ENCODE measurements at regions not wholly inside any gene's neighbourhood (a gene's known extent, or its start where the extent isn't known, plus 50 kb on each side); places are given as distances from the start of the nearest gene placed in this dataset.
"Not testable (repeated sequence)": the region's sequence is repeated elsewhere in the genome, so short reads cannot be mapped to it uniquely, and the experiment has no call there.

DNA sequence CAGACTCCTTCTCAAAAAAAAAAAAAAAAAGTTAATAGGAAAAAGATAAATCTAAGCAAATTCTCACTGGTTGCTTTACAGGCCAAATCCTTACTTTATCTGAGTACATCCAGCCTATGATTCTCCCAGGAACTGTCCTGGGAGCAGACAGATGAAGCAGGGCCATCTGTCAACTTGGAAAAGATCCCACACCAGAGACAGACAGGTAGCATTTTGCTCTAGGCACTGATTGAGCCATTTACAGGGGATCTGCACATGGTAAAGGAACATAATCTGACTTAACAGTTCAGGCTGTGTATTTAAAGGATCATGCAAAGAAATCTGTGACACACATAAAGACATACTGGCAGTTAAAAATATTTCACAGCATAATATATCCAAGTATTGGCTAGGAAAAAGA lies 1006.5 kb downstream of the TBL1XR1 start:
- no peak for DNase-seq (ENCODE audit: low read depth)

DNA sequence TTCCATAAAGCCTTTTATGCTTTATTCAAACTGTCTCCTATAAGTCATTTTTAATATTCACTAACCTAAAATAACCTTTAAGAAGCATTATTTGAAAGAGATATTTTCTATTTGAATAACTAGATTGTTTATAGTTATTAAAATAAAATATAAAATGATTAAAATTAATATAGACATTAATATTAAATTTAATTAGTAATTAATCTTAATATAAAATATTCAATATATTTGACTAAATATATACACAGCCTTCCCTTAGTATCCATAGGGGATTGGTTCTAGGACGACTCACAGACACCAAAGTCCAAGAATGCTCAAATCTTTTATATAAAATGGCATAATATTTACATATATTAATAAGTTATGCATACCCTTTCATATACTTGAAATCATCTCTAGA lies 1014.1 kb downstream of the TBL1XR1 start:
- DNase-seq (ENCODE audit: low read depth) = no peak

DNA sequence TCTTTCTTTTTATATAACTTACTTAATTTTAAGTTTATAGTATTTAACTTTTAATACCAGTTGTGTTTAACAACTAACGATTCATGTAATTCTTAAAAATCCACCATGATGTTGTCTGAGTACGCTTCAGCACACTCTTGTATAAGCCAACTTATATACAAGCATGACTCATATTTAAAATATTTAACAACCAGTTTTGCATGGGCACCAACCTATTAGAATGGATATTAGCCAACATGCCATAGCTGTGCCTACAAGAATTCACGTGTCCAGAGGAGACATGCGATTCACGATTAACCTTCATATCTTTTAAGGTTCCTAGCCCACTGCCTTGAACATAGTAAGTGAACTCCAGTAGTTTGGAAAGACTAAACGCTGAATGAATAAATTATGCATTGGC lies 1023.2 kb downstream of the TBL1XR1 start:
- no peak for DNase-seq (ENCODE audit: low read depth)

DNA sequence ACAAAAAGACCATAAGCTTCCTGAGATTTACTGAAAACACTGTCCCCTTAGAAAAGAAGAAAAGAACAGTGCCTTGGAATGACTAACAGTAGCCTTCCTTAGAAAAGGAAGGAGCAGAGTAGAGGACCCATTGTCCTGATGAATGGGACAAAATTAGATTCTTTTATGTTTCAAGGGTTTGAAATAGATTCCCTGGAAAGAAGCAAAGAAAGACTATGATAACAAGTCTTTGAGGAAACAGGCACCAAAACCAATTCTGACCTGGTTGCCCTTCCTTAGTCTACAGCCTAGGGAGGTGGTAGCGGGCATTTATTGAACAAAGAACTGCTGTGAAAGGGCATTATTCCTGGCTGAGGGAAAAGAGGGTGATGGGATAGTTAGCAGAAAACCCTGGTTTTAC lies 1024.8 kb downstream of the TBL1XR1 start:
- DNase-seq (ENCODE audit: low read depth) = no peak

DNA sequence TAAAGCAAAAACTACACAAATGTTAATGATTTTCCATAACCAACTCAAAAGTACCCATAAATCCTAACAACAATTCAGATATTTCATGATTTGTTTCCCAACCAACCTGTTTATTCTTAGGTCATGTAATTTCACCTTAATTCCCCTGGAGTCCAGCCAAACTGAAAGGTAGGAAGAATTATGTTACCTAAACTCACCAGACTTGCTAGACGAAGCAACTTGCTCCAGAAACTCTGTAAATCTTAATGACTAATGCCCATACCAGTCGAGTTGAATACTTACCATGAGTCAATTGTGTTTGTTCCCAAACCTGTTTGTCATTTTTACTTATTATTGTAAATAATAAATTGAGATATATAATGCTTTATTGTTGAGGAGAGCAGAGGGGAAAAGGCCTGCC lies 1030.0 kb downstream of the TBL1XR1 start:
- no peak for DNase-seq (ENCODE audit: low read depth)

DNA sequence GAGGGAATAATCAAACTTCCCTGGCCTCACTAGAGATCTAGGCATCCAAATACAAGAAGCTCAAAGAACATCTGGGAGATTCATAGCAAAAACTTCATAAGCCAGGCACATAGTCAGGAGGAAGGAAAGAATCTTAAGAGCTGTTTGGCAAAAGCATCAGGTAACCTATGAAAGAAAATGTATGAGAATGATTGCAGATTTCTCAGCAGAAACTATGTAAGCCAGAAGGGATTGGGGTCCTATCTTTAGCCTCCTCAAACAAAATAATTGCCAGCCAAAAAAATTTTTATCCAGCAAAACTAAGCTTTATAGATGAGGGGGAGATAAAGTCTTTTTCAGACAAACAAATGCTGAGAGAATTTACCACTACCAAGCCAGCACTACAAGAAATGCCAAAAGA lies 1036.3 kb downstream of the TBL1XR1 start:
- DNase-seq (ENCODE audit: low read depth) = no peak

DNA sequence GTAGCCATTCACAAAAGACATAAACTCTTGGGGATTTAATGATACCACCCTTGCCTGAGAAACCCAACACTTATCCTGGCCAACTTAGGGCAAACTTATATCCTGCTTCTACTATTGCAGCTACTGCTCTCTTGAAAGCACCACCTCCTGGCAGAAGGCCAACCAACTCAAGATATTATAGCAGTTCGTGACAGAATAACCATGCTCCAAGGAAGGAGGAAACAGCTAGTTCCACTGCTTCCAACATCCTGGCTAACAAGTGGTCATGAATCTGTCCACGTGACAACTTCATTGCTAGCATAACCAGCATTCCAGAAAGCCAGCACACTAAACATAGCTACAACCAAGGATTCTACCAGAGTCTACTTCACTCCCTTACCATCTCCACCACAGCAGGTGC lies 1037.5 kb downstream of the TBL1XR1 start:
- no peak for DNase-seq (ENCODE audit: low read depth)

DNA sequence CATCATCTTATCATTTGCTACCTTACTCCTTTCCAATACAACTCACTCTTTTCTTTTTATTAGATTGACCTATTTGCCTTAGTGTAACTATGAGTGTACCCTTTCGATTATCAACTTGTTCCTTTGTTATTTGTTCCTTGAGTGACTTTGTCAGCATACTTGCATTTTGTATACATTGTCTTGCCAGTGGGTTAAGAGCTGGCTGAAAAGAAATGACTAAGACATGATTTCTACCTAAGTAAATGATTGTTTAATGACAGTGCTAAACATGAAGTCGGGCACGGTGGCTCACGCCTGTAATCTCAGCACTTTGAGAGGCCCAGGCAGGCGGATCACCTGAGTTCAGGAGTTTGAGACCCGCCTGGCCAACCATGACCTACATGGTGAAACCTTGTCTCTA lies 1042.3 kb downstream of the TBL1XR1 start:
- DNase-seq (ENCODE audit: low read depth) = no peak

DNA sequence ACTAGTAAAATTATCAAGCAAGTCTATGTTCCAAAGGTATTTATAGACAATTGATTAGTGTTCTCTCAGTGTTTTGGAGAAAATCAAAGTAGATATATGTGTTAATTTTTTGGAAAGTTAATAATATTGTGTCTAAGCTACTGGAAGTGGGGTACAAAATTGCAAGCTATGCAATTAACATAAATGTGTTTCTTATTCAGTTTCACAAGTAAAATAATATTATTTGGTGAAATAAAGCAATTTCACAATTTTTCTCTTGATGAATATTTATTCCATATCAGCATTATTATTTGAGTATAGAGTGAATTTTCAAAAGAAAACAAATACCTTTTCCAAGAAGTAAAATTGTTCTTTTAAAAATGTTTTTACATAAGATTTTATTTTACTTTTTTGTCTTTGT lies 1047.7 kb downstream of the TBL1XR1 start:
- DNase-seq (ENCODE audit: low read depth) = no peak

DNA sequence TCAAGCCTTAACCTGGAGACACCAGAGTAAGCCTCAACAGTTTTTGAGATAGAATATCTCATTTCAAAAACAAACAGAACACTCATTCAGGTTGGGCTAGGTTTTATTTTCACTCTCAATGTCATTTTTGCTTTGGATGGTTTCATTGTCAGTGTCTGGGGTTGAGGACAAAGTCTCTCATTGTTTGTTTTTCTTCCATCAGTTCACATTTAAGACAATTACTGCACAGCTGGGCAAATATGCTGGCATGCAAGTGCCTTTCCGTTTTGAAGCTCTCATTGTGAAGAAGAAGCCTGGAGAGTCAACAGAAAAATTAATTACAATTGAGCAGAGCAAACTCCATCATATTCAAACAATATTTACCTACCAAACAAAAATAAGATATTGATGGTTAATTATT lies 1050.0 kb downstream of the TBL1XR1 start:
- DNase-seq (ENCODE audit: low read depth) = no peak

DNA sequence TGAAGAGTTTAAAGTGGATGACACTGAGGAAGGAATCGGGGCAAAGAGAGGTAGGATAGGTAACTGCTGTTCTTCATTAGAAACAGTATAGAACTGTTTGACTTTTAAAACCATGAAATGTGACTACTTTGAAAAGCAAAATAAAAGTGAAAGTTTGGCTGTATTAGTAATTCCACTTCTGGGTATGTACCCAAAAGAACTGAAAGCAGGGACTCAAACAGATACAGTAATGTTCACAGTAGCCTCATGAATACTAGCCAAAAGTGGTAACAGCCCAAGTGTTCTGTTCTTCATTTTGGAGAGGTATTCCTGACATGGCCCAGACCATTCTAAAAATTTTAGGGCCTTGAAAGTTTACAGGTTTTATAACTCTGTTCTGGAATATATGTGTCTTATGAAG lies 1055.4 kb downstream of the TBL1XR1 start:
- no peak for DNase-seq (ENCODE audit: low read depth)

DNA sequence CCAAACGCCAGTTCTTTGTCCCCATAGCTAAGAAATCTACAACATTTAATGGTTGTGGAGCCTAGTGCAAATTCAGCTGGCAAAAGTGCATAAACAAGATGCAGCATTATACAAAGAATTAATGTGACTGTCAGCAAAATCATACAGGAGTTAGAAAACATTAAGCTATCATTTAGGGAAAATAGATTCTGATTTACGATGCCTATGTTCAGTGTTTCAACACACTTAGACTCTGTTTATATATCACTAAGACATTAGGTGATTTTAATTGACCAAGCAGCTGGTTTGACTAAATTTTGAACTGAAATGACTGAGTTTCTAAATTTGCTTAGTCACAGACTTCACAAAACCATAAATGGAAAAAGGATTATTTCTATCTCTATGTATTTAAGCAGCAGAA lies 1076.8 kb downstream of the TBL1XR1 start:
- no peak for DNase-seq (ENCODE audit: low read depth)

DNA sequence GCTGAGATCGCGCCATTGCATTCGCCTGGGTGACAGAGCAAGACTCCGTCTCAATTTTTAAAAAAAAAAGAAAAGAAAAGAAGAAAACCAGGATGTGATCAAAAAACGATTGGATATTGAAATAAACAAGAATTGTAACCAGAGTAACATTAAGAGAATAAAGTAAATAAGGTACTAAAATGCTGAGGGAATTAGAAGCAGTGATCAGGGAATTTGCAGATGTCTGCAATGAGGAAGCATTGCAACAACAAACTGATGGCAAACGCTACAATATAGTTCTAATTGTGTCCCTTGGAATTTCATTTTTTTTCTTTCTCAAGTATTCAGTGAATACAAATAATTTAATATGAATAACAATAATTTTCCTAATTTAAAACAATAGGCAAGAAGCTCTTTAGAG lies 1077.5 kb downstream of the TBL1XR1 start:
- no peak for DNase-seq (ENCODE audit: low read depth)

DNA sequence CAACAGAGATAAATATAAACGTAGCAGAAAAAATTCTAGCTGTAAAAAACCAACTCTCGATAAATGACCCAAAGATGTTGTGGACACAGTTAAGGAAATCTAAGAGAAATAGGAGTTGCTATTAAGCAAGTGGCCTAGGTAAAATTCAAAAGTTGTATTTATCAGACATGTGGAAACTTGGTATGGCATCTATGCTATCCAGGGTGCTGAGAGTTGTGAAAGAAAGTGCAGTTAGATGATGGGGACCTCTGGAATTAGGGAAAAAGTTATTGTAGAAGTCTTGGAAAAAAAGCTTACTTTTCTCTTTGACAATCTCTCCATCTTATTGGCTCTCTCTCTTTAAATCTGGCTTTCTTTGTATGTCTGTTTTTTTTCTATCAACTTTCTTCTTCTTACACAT lies 1090.9 kb downstream of the TBL1XR1 start:
- DNase-seq (ENCODE audit: low read depth) = no peak

DNA sequence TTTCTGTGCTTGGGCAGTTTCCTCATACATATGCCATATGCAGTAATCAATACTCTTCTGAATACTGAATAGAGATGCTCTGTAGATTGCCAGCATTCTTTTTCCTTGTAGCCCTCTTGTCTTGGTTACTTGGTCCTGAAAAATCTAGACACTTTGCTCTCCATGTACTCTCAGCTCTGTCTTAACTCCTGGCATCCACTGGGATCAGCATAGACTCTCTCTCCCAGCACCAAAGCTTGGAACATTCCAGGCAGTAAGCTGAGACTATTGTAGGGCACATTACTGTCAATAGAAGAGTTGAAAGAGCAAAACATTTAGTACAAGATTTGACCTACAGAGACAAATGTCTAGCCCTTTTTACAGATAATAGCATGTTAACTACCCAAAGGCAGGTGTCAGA lies 1100.3 kb downstream of the TBL1XR1 start:
- no peak for DNase-seq (ENCODE audit: low read depth)

DNA sequence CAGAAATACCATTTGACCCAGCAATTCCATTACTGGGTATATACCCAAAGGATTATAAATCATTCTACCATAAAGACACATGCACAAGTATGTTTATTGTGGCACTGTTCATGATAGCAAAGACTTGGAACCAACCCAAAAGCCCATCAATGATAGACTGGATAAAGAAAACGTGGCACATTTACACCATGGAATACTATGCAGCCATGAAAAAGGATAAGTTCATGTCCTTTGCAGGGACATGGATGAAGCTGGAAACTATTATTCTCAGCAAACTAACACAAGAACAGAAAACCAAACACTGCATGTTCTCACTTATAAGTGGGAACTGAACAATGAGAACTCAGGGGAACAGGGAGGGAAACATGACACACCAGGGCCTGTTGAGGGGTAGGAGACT lies 1103.4 kb downstream of the TBL1XR1 start:
- not testable (repeated sequence) for DNase-seq (ENCODE audit: low read depth)

DNA sequence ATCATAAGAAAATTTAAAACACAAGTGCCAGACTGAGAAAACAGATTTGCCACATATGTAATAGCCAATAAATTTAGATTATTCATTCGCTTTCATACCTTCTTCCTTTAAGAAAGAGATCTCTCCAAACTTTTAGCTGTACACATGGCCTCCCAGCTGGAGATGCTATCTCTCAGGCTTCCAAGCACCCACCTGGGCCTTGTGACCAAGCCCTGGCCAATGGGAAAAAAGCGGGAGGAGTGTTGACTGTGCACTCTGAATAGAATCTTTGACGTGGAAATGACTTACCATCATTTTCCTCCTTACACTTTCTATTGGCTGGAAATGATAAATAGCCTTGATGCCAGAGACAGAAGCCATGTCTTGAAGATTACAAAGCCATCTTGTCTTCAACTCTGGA lies 1106.6 kb downstream of the TBL1XR1 start:
- no peak for DNase-seq (ENCODE audit: low read depth)

DNA sequence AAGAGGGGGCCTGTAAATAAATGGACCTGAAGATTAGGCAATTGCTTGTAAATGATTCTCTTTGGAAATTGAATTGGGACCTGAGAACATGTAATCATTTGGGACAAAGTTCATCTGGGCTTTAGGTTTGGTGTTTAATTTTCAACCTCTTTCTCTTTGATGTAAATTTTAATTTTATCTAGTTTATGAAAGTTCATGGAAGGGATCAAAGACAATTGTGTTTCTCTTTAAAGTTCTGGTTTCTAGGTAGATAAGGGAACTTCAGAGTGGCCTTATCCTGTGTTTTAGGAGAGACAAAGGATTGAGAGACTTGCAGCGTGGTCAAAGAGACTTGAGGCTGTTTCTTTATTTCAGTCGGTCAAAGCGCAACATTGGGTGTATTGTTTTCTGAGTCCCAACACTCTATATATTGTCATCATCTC lies 1108.3 kb downstream of the TBL1XR1 start:
- no peak for DNase-seq (ENCODE audit: low read depth)

DNA sequence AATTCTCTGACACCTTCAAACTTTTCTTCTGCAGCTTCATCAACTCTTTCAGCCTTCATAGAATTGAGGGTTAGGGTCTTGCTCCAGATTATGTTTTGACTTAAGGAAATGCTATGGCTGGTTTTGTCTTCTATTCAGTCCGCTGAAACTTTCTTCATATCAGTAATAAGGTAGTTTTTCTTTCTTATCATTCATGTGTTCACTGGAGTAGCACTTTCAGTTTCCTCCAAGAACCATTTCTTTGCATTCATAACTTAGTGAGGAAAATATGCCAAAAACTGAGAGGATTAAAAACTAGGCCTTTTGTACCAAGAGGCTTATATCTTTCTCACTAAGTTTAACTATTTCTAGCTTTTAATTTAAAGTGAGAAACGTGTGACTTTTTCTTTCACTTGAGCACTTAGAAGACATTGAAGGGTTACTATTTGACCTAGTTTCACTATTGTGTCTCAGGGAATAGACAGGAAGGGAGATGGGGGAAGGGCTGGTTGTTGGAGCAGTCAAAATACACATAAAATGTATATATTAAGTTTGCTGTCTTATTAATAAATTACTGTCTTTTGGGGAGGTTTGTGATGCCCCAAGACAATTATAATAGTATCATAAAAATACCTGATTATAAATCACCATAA lies 1110.1 kb downstream of the TBL1XR1 start:
- no peak for DNase-seq (ENCODE audit: low read depth)

DNA sequence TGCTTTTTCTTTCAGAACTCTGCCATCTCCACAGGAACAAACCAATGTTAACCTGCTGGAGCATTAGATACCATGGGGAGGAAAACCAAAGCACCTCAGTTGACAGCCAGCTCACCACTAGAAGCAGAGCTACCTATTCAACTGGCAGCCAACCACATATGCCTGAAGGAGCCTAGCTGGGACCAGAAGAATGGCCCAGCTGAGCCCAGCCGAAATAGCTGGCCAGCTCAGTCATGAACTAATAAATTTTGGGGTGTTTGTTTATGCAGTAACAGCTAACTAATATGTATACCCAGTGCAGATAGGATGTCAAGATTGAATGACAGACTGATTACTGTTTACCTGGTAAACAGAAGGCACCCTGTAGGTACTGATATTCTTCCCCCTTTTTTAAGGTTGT lies 1117.5 kb downstream of the TBL1XR1 start:
- DNase-seq (ENCODE audit: low read depth) = no peak

DNA sequence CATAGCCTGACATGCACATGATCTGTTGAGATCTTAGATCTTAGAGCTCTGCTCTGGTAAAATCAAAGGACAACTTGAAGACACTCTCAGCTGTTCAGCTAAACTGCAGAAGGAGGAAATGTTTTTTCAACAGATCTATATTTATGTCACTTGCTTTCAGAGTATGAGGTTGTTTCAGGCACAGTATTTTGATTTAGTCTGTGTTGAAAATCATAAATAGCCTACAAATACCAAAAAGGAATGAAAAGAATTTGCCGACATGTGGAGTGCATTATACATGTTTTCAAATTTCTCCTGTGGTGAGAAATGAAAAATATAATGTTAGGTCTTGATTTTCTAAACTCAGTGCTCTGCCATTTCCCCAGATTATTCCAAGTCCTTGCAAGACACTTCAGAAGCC lies 1118.4 kb downstream of the TBL1XR1 start:
- no peak for DNase-seq (ENCODE audit: low read depth)

DNA sequence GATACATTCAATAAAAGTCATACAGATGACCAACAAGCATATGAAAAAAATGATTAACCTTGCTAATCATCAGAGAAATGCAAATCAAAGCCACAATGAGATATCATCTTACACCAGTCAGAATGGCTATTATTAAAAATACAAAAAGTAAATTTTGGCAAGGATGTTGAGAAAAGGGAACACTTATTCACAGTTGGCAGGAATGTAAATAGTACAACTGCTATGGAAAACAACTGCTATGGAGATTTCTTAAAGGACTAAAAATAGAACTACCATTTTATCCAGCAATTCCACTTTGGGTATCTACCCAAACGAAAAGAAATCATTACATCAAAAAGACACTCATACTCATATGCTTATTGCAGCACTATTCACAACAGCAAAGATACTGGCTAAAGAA lies 1121.8 kb downstream of the TBL1XR1 start:
- DNase-seq (ENCODE audit: low read depth) = no peak

DNA sequence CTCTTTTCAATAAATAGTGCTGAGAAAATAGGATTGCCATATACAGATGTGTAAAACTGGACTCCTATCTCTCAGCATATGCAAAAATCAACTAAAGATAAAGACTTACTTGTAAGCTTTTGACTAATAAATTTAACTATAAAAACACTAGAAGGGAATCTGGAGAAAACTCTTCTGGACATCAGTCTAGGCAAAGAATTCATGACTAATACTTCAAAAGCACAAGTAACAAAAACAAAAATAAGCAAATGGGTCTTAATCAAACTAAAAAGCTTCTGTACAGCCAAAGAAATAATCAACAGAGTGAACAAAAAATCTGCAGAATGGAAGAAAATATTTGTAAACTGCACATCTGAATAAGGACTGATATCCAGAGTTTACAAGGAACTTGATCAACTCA lies 1122.2 kb downstream of the TBL1XR1 start:
- DNase-seq (ENCODE audit: low read depth) = no peak

DNA sequence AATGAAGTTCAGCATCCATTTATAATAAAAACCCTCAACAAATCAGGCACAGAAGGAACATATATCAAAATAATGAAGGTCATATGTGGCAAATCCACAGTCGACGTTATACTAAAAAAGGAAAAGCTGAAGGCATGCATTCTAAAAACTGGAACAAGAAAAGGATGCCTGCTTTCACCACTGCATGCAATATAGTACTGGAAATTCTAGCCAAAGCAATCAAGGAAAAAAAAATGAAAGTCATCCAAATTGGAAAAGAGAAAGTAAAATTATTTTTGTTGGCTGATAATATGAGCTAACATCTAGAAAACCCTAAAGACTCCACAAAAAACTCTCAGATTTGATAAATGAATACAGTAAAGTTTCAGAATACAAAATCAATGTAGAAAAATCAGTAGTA lies 1123.2 kb downstream of the TBL1XR1 start:
- DNase-seq (ENCODE audit: low read depth) = no peak

DNA sequence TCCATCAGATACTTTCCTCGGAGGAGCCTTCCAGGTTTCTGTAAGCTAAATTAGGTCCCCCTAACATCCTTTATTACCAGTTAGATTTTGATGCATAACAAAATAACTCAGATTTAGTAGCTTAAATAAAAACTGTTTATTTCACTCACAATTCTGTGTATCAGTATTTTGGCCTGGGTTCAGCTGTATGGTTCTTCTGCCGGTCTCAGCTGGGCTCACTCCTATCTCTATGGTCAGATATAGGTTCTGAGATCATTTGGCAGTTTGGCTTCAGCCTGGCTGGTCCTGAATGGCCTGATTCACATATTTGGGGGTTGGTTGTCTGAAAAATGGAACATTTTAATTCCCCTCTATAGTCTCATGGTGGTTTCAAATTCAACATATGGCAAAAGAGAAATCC lies 1125.3 kb downstream of the TBL1XR1 start:
- DNase-seq (ENCODE audit: low read depth) = no peak

All from stimulated activated CD8-positive, alpha-beta memory T cell treated with anti-CD3 and anti-CD28 coated beads, Interleukin-15, amount 100 ng/mL, for 24 hours (primary cell).